ENCODE measurements at regions not wholly inside any gene's neighbourhood (a gene's known extent, or its start where the extent isn't known, plus 50 kb on each side); places are given as distances from the start of the nearest gene placed in this dataset.

DNA sequence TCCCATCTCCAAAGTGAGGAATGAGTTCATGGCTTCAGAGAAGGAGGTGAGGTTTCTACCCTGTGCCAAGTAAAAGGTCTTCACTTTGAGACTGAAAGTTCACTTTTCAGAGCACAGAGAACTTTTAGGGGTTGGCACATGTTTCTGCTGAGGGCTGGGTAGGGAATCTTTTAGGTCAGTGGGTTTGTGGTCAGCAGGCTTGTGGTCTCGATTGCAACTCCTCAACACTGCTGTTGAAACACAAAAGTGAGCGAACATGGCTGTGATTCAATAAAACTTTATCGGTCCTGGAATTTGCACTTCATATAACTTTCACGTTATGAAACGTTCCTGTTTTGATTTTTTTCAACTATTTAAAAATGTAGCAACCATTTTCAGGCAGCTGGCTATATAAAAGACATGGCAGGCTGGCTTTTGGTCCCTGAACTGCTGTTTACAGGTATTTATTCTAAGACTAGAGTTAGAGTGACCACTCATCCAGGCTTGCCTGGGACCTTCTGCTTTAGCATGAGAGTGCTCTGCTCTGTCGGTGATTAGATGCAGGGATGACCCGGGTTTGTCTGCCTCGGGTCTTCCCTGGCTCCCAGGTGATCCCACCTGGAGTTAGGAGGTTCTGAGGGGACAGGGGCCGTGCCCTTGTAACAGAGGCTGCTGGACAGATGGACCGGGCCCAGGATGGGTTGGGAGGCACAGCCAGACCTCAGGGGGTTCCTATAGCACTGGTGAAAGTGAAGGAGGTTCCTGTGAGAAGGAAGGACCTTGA, 62.7 kb upstream of the TAF1B start:
- peak; percentile 31 for DNase-seq
- in situ Hi-C loops (cut with MboI; ENCODE audit: low pct_unique_long_range_greater_than_20kb, low sequenced_read_pairs), result no loop called here

DNA sequence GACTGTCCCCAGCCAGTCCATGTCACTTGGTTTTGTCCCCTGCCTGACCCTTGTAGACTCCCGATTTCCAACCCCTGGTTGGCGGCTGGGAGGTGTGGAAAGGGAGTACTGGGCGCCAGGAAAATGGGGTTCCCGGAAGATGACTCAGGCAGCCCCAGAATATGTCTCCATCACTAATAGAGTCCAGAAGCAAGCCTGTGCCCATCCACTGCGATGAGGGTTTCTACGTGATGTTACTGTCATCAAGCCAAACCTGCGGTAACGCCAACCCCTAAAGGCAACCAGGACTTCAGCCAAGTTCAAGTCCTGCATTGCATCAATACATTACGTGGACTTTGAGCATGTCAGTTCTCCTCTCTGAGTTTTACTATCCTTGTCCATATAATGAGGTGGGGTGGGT, 62.0 kb upstream of the TAF1B start:
- DNase-seq, result no peak
- in situ Hi-C loops (cut with MboI; ENCODE audit: low pct_unique_long_range_greater_than_20kb, low sequenced_read_pairs), result no loop called here

DNA sequence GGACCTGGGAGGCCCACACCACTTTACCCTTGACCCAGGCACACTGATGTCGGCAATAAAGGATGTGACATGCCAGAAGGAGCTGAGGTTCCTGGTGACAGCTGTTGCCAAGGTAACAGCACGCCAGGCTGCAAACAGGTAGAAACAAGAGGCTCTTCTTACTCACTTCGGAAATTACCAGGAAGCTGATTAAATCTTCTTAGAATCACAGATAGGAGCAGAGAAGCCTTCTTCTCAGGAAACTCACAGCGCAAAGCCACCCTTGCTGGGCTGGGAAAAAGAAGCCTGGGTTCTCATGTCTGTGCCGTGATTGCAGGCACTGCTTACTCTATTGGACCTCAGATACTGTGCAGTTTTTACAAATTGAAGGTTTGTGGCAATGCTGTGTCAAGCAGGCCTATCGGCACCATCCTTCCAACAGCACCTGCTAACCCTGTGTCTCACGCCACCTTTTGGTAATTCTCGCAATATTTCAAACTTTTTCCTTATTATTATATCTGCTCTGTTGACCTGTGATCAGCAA, 61.0 kb upstream of the TAF1B start:
- no peak for DNase-seq
- in situ Hi-C loops (cut with MboI; ENCODE audit: low pct_unique_long_range_greater_than_20kb, low sequenced_read_pairs), result no loop called here

DNA sequence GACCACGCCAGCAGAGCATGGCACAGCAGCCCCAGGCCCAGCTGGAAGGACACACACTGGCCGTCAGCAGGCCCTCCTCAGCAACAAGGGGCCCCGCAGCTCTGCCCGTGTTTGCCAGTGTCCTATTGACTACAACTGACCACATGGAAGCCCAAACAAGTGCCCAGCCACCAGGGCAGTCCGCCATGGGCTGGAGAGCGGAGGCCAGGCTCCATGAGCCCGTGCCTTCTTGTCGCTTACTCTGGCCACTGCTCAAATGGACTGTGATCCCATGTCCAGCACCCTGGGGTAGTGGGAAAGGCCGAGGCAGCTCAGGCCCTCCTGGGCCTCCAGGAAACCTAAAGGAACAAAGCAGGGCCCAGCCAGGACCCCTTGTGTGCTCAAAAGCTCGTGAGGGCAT, 53.9 kb upstream of the TAF1B start:
- in situ Hi-C loops (cut with MboI; ENCODE audit: low pct_unique_long_range_greater_than_20kb, low sequenced_read_pairs), result no loop called here
- no peak for DNase-seq

DNA sequence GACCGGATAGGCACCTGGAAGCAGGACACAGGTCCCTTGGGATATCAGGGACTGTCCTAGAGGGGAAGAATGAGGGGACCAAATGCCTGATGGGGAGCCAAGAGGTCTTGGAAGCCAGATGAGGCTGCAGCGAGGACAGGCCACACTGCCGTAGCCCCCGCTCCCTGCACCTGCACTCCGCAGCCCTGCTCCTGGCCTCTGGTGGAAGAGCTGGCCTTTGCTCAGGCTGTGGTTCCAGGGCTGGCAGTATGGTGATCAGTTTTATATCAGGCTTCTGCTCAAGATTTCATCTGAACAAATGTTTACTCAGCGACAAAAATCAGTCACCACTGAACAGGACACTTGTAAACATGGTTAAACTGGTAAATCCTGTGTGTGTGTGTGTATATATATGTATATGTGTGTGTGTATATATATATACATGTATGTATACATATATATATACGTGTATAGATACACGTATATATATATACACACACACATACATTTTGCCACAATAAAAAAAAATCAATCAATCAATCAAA, 52.5 kb upstream of the TAF1B start:
- no peak for DNase-seq
- in situ Hi-C loops (cut with MboI; ENCODE audit: low pct_unique_long_range_greater_than_20kb, low sequenced_read_pairs), result loop anchor here (10.0 kb wide), 1 partner anchor 264 kb away; no protein-coding TSS in a partner anchor

DNA sequence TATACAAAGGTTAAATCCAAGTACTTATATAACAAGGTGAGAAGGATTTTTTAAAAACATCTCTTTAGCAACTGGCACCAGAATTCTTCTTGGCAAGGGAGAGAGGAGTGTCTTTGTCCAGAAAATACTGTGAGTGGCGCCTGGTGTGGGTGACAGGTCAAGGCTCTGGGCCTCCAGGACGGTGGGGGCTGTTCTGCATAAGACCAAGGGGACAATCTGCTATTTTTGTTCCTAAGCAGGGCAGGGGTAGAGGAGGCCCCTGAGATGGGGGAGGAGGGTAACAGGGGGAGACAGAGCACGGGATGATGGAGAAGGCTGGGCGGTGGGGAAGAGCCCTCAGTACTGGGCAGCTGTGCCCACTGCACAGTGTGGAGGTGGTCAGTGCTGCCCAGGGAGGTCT, 51.6 kb upstream of the TAF1B start:
- in situ Hi-C loops (cut with MboI; ENCODE audit: low pct_unique_long_range_greater_than_20kb, low sequenced_read_pairs), result loop anchor here (10.0 kb wide), 1 partner anchor 263 kb away; no protein-coding TSS in a partner anchor
- DNase-seq, result no peak

DNA sequence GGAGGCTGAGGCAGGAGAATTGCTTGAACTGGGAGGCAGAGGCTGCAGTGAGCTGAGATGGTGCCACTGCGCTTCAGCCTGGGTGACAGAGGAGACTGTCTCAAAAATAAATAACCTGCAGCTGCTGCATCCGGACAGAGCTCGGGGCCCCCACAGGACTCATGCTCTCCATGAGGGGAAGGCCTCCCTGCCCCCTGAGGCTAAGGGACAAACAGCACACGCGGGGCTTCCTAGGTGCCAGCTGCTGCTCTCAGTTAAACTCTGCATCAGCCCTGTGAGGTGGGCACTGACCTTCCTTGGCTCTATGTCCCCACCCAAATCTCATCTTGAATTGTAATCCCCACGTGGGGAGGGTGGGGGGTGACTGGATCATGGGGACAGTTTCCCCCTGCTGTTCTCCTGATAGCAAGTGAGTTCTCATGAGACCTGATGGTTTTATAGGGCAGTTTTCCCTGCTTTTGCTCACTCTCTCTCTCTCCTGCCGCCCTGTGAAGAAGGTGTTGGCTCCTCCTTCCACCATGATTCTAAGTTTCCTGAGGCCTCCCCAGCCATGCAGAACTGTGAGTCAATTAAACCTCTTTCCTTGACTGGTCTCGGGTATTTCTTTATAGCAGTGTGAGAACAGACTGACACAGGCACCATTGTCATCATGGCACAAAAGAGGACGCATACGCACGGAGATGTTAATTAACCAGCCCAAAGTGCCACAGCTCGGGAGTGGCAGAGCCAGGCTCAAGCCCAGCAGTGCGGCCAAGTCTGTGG, 49.9 kb upstream of the TAF1B start:
- in situ Hi-C loops (cut with MboI; ENCODE audit: low pct_unique_long_range_greater_than_20kb, low sequenced_read_pairs), result loop anchor here (10.0 kb wide), 1 partner anchor 261 kb away; no protein-coding TSS in a partner anchor
- DNase-seq, result no peak

Measured in KBM-7 (cell line).